CD14-positive monocyte (primary cell): ENCODE measurements at regions not wholly inside any gene's neighbourhood (a gene's known extent, or its start where the extent isn't known, plus 50 kb on each side); places are given as distances from the start of the nearest gene placed in this dataset.

Source experiments
- DNase-seq, 3 donors: peaks; one replicate each; pipeline ENCODE4 v3.0.0-alpha.2; 2011 to 2022
- H2AFZ ChIP-seq: 2 replicates; pipeline ENCODE4 v1.6.0; 2012; ENCODE audit warnings: mild to moderate bottlenecking, low read depth, low read length, inconsistent platforms; ENCODE audit not compliant: insufficient read depth, poor library complexity, severe bottlenecking
- H3K27ac ChIP-seq, 2 donors: 1 replicate in 1 of 2; 2 replicates in 1 of 2; pipeline ENCODE4 v1.5.1; 2012 to 2013; ENCODE audit warnings: low read length in 2 of 2, control low read depth in 1 of 2, inconsistent platforms in 1 of 2, low read depth in 1 of 2, mild to moderate bottlenecking in 1 of 2
- H3K27me3 ChIP-seq, 2 donors: one replicate each; pipeline versions ENCODE4 v1.6.0 to v1.6.1; 2011 to 2013; ENCODE audit warnings: low read length in 2 of 2; ENCODE audit not compliant: control insufficient read depth in 2 of 2, insufficient read depth in 2 of 2
- H3K36me3 ChIP-seq, 2 donors: replicated peaks in 1 of 2; 1 replicate in 1 of 2; 2 replicates in 1 of 2; pipeline versions ENCODE4 v1.5.1 to v1.6.1; 2012 to 2013; ENCODE audit warnings: low read length in 2 of 2, control low read depth in 1 of 2, inconsistent platforms in 1 of 2, mild to moderate bottlenecking in 1 of 2; ENCODE audit not compliant: insufficient read depth in 2 of 2, control insufficient read depth in 1 of 2
- H3K4me1 ChIP-seq, 2 donors: 1 replicate in 1 of 2; 2 replicates in 1 of 2; pipeline versions ENCODE4 v1.5.1 to v1.6.1; 2012 to 2013; ENCODE audit warnings: low read length in 2 of 2, control low read depth in 1 of 2, inconsistent platforms in 1 of 2, mild to moderate bottlenecking in 1 of 2, moderate library complexity in 1 of 2; ENCODE audit not compliant: insufficient read depth in 2 of 2, control insufficient read depth in 1 of 2
- H3K4me2 ChIP-seq: replicated peaks from 2 replicates; pipeline ENCODE3; 2012; ENCODE audit warnings: low read length, moderate library complexity, mild to moderate bottlenecking; ENCODE audit not compliant: poor library complexity, severe bottlenecking; ENCODE audit errors: extremely low read depth
- H3K4me3 ChIP-seq, 3 experiments: fragments of 200-600 bp in 1 of 3; sonication (generic) in 1 of 3; replicated peaks in 1 of 3; 1 replicate in 2 of 3; 2 replicates in 1 of 3; pipeline ENCODE4 v1.5.1; 2011 to 2013; ENCODE audit warnings: low read length in 3 of 3, mild to moderate bottlenecking in 3 of 3, control low read depth in 2 of 3, low read depth in 2 of 3, inconsistent platforms in 1 of 3, moderate library complexity in 1 of 3
- H3K79me2 ChIP-seq: 2 replicates; pipeline ENCODE4 v1.6.0; 2012; ENCODE audit warnings: mild to moderate bottlenecking, control low read depth, inconsistent platforms, low read length, moderate library complexity; ENCODE audit not compliant: insufficient read depth
- H3K9ac ChIP-seq: 2 replicates; pipeline ENCODE4 v1.6.0; 2017; ENCODE audit warnings: low read length, mild to moderate bottlenecking; ENCODE audit not compliant: insufficient read depth, poor library complexity, severe bottlenecking
- H3K9me3 ChIP-seq, 2 donors: replicated peaks in 1 of 2; 1 replicate in 1 of 2; 2 replicates in 1 of 2; pipeline versions ENCODE4 v1.5.1 to v1.6.1; 2012 to 2013; ENCODE audit warnings: low read length in 2 of 2, control low read depth in 1 of 2; ENCODE audit not compliant: control insufficient read depth in 1 of 2, insufficient read depth in 1 of 2
- H4K20me1 ChIP-seq: 2 replicates; pipeline ENCODE4 v1.6.0; 2012; ENCODE audit warnings: mild to moderate bottlenecking, low read length, control low read depth, moderate library complexity; ENCODE audit not compliant: insufficient read depth
- H3K27ac Mint-ChIP-seq, 7 donors: one replicate each; pipeline ENCODE4 v1.8.0; 2020; ENCODE audit warnings: mild to moderate bottlenecking in 7 of 7, mixed read lengths in 7 of 7, moderate library complexity in 6 of 7, inconsistent platforms in 2 of 7
- H3K27me3 Mint-ChIP-seq, 3 donors: one replicate each; pipeline ENCODE4 v1.8.0; 2021 to 2022; ENCODE audit warnings: low read depth in 3 of 3, mild to moderate bottlenecking in 3 of 3, mixed read lengths in 3 of 3, moderate library complexity in 3 of 3, inconsistent platforms in 1 of 3
- H3K36me3 Mint-ChIP-seq, 2 donors: one replicate each; pipeline ENCODE4 v1.8.0; 2020; ENCODE audit warnings: mixed read lengths in 2 of 2, inconsistent platforms in 1 of 2, mild to moderate bottlenecking in 1 of 2
- H3K4me1 Mint-ChIP-seq: one replicate; pipeline ENCODE4 v1.8.0; 2020; ENCODE audit warnings: mild to moderate bottlenecking, mixed read lengths
- H3K4me3 Mint-ChIP-seq, 2 donors: one replicate each; pipeline ENCODE4 v1.8.0; 2020; ENCODE audit warnings: mild to moderate bottlenecking in 2 of 2, mixed read lengths in 2 of 2, moderate library complexity in 1 of 2
- H3K9me3 Mint-ChIP-seq, 7 donors: one replicate each; pipeline ENCODE4 v1.8.0; 2020 to 2022; ENCODE audit warnings: mixed read lengths in 7 of 7, mild to moderate bottlenecking in 6 of 7, moderate library complexity in 6 of 7, inconsistent platforms in 2 of 7
- WGBS: methylation state at CpG from one replicate; pipeline ENCODE4 v1.1.5; 2013; ENCODE audit warnings: missing lambda C conversion rate; ENCODE audit not compliant: insufficient coverage; 5-methylcytosine and 5-hydroxymethylcytosine counted together
- intact Hi-C, 2 donors: fragments of 100-400 bp; cut with micrococcal nuclease; formaldehyde crosslinking; loops; one replicate each; pipeline versions ENCODE4 v1.15.0 to v1.15.1; 2023
- TF ChIP-seq, protein P1 (sequence below): fragments of 200-600 bp; IDR thresholded peaks from one replicate; pipeline ENCODE4 v1.8.0; 2022; ENCODE audit warnings: antibody characterized with exemption, mild to moderate bottlenecking

DNA sequence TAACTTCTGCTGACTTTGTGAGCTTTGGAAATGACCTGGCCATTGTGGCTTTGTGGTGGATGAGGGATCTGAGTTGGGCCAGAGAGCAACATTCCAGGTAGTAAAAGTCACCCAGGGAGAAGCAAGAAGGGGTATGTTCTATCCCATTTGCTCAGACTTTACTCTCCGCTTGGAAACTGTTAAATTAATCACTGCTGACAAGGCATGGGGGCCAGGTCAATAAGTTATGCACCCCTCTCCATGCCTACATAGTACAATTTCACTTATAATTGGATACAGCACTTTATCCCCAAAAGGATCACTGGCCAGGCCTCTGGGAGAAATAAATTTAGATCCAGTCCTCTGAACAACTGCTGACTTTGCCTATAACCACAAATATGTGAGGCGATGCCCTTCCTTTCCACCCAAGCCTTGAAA lies 92.1 kb downstream of the RPRM start:
- no peak overlapping the region for H3K4me3 ChIP-seq

DNA sequence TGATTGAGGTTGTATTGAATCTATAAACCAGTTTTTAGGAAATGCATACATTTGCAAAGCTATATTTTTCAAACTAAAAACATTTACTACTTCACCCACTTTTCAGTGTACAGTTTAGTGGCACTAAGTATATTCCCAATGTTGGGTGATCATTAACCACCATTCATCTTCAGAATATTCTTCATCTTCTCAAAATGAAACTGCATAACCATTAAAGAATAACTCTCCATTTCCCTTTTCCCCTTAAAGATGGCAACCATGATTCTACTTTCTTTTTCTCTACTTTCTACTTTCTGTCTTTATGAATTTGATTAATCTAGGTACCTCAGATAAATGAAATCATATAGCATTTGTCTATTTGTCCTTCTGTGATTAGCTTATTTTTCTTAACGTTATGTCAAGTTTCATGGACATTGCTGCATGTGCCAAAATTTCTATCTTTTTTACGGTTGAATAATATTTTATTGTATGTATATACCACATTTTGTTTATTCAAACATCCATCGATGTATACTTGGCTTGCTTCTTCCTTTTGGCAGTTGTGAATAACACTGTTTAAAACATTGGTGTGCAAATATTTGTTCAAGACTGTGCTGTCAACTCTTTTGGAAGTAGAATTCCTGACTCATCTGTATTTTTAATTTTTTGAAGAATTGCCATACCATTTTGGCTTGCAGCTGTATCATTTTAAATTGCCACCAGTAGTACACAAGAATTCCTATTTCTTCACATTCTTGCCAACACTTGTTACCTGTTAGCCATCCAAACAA lies 104.9 kb downstream of the RPRM start:
- Mint-ChIP-seq H3K4me1 (no peaks in the 10 kb centered on the region), H3K27ac (no peak overlapping the region), H3K4me3 (no peak overlapping the region), H3K9me3 (peaks cover 0 to 3% (median 0%) of the 10 kb centered on the region in 7 donors), H3K27me3 (no peaks in the 10 kb centered on the region), H3K36me3 (no peaks in the 10 kb centered on the region)
- no peaks in the 10 kb centered on the region for H3K4me1 ChIP-seq
- H3K79me2 ChIP-seq: no peaks in the 10 kb centered on the region
- no peak overlapping the region for H3K27ac ChIP-seq
- H4K20me1 ChIP-seq: no peaks in the 10 kb centered on the region
- H3K9me3 ChIP-seq: no peaks in the 10 kb centered on the region
- intact Hi-C loops: no loop called here
- no CpG with 5 or more reads among the region's 3 CpGs for WGBS
- TF ChIP-seq, protein P1, sequence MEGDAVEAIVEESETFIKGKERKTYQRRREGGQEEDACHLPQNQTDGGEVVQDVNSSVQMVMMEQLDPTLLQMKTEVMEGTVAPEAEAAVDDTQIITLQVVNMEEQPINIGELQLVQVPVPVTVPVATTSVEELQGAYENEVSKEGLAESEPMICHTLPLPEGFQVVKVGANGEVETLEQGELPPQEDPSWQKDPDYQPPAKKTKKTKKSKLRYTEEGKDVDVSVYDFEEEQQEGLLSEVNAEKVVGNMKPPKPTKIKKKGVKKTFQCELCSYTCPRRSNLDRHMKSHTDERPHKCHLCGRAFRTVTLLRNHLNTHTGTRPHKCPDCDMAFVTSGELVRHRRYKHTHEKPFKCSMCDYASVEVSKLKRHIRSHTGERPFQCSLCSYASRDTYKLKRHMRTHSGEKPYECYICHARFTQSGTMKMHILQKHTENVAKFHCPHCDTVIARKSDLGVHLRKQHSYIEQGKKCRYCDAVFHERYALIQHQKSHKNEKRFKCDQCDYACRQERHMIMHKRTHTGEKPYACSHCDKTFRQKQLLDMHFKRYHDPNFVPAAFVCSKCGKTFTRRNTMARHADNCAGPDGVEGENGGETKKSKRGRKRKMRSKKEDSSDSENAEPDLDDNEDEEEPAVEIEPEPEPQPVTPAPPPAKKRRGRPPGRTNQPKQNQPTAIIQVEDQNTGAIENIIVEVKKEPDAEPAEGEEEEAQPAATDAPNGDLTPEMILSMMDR: no peak
- no peaks in the 10 kb centered on the region for H3K27me3 ChIP-seq
- no peak overlapping the region for H3K9ac ChIP-seq
- H2AFZ ChIP-seq: no peak overlapping the region
- no peaks in the 10 kb centered on the region for H3K36me3 ChIP-seq
- no peak overlapping the region for H3K4me2 ChIP-seq
- H3K4me3 ChIP-seq: no peak overlapping the region
- DNase-seq: no peak

More for the DNA sequence above, 92.1 kb downstream of the RPRM start:
- Histone ChIP-seq H3K4me1 (no peaks in the 10 kb centered on the region), H3K36me3 (no peaks in the 10 kb centered on the region), H4K20me1 (no peaks in the 10 kb centered on the region), H3K27me3 (no peaks in the 10 kb centered on the region), H3K9ac (no peak overlapping the region), H3K79me2 (no peaks in the 10 kb centered on the region), H3K27ac (no peak overlapping the region), H3K4me2 (no peak overlapping the region), H3K9me3 (no peaks in the 10 kb centered on the region), H2AFZ (no peak overlapping the region)
- no peak for DNase-seq
- no peaks in the 10 kb centered on the region for H3K4me1 Mint-ChIP-seq
- TF ChIP-seq, protein P1: no peak
- H3K9me3 Mint-ChIP-seq: peaks cover 0 to 5% (median 2%) of the 10 kb centered on the region in 7 donors
- no peaks in the 10 kb centered on the region for H3K27me3 Mint-ChIP-seq
- no peak overlapping the region for H3K4me3 Mint-ChIP-seq
- WGBS: 75% methylated on average over 1 of the region's 2 CpGs
- H3K27ac Mint-ChIP-seq: no peak overlapping the region
- H3K36me3 Mint-ChIP-seq: no peaks in the 10 kb centered on the region
- intact Hi-C loops: no loop called here
